Fibroblast of lung (primary cell): ENCODE measurements at regions not wholly inside any gene's neighbourhood (a gene's known extent, or its start where the extent isn't known, plus 50 kb on each side); places are given as distances from the start of the nearest gene placed in this dataset.

Experiments
- CTCF ChIP-seq, 2 donors: IDR thresholded peaks in 1 of 2; conservative IDR thresholded peaks in 1 of 2; 1 replicate in 1 of 2; 2 replicates in 1 of 2; pipeline ENCODE4 v1.5.1; 2011 to 2012; ENCODE audit warnings: low read length in 2 of 2, control low read depth in 1 of 2, inconsistent platforms in 1 of 2, low read depth in 1 of 2, mild to moderate bottlenecking in 1 of 2
- EZH2 ChIP-seq: IDR thresholded peaks from 2 replicates; pipeline ENCODE4 v1.5.1; 2012; ENCODE audit warnings: low read length, control low read depth, mild to moderate bottlenecking; ENCODE audit errors: missing control alignments

GRCh38 chr3:95522449-95522848, 1291.9 kb upstream of the EPHA6 start:
- TF ChIP-seq CTCF (conservative IDR thresholded peaks at IDR 0.05 in 1 of 2, IDR thresholded peaks at IDR 0.05 in 1 of 2; ENCODE audit: low read depth in 1 of 2, low read length in 2 of 2), result no peak
- no peak for TF ChIP-seq EZH2
